GM21423 (cell line): ENCODE measurements at regions not wholly inside any gene's neighbourhood (a gene's known extent, or its start where the extent isn't known, plus 50 kb on each side); places are given as distances from the start of the nearest gene placed in this dataset.
"Not testable (repeated sequence)": the region's sequence is repeated elsewhere in the genome, so short reads cannot be mapped to it uniquely, and the experiment has no call there.

Experiments
- ATAC-seq: cut with Tn5 transposase; IDR thresholded peaks from one replicate; pipeline ENCODE4 v1.9.1; 2021; ENCODE audit warnings: mild to moderate bottlenecking, moderate library complexity; ENCODE audit not compliant: unreplicated experiment

GRCh38 chr13:27363637-27364036 is 60.8 kb upstream of the GTF3A start:
- not testable (repeated sequence) for ATAC-seq

GRCh38 chr13:27367570-27367969 is 56.8 kb upstream of the GTF3A start:
- no peak for ATAC-seq

GRCh38 chr13:27370305-27370872 is 54.0 kb upstream of the GTF3A start:
- ATAC-seq = no peak

GRCh38 chr13:27371932-27372331 is 52.5 kb upstream of the GTF3A start:
- ATAC-seq = no peak

GRCh38 chr13:27372896-27373295 is 51.5 kb upstream of the GTF3A start:
- ATAC-seq = no peak

- no peak for ATAC-seq
Observed at GRCh38 chr13:27374126-27374613, 50.2 kb upstream of the GTF3A start.
